ENCODE measurements at regions not wholly inside any gene's neighbourhood (a gene's known extent, or its start where the extent isn't known, plus 50 kb on each side); places are given as distances from the start of the nearest gene placed in this dataset.

- no peak for DNase-seq
Measured at GRCh38 chr6:44682987-44683779, 295.7 kb downstream of the CDC5L start.

- no peak for DNase-seq
Measured at GRCh38 chr6:44685213-44685612, 297.7 kb downstream of the CDC5L start.

GRCh38 chr6:44696099-44696498 is 308.6 kb downstream of the CDC5L start:
- no peak for DNase-seq

GRCh38 chr6:44696686-44697085 is 309.2 kb downstream of the CDC5L start:
- DNase-seq = no peak

GRCh38 chr6:44697327-44697726 is 309.8 kb downstream of the CDC5L start:
- DNase-seq = no peak

GRCh38 chr6:44698602-44699001 is 311.1 kb downstream of the CDC5L start:
- no peak for DNase-seq

- no peak for DNase-seq
Measured at GRCh38 chr6:44699082-44699481, 311.6 kb downstream of the CDC5L start.

GRCh38 chr6:44699851-44700250 is 312.3 kb downstream of the CDC5L start:
- DNase-seq = no peak

- DNase-seq = no peak
Measured at GRCh38 chr6:44700422-44700821, 312.9 kb downstream of the CDC5L start.

GRCh38 chr6:44701038-44701636 is 313.6 kb downstream of the CDC5L start:
- DNase-seq = no peak

- no peak for DNase-seq
Measured at GRCh38 chr6:44701637-44702101, 314.2 kb downstream of the CDC5L start.

- no peak for DNase-seq
Measured at GRCh38 chr6:44702292-44702691, 314.8 kb downstream of the CDC5L start.

- DNase-seq = no peak
Measured at GRCh38 chr6:44704240-44705150, 317.0 kb downstream of the CDC5L start.

GRCh38 chr6:44705596-44705995 is 318.1 kb downstream of the CDC5L start:
- DNase-seq = no peak

- no peak for DNase-seq
Measured at GRCh38 chr6:44706011-44706410, 318.5 kb downstream of the CDC5L start.

- no peak for DNase-seq
Measured at GRCh38 chr6:44708208-44708607, 320.7 kb downstream of the CDC5L start.

- no peak for DNase-seq
Measured at GRCh38 chr6:44712353-44713111, 325.0 kb downstream of the CDC5L start.

GRCh38 chr6:44715188-44715587 is 327.7 kb downstream of the CDC5L start:
- DNase-seq = no peak

- DNase-seq = no peak
Measured at GRCh38 chr6:44715925-44716324, 328.4 kb downstream of the CDC5L start.

- no peak for DNase-seq
Measured at GRCh38 chr6:44717431-44717830, 329.9 kb downstream of the CDC5L start.

GRCh38 chr6:44721954-44722578 is 334.6 kb downstream of the CDC5L start:
- DNase-seq = no peak

- DNase-seq = no peak
Measured at GRCh38 chr6:44722736-44723135, 335.2 kb downstream of the CDC5L start.

Data from activated CD4-positive, CD25-positive, alpha-beta regulatory T cell (primary cell).